GM18858 (cell line): ENCODE measurements at regions not wholly inside any gene's neighbourhood (a gene's known extent, or its start where the extent isn't known, plus 50 kb on each side); places are given as distances from the start of the nearest gene placed in this dataset.
"Not testable (repeated sequence)": the region's sequence is repeated elsewhere in the genome, so short reads cannot be mapped to it uniquely, and the experiment has no call there.

Experiments used
- ATAC-seq: cut with Tn5 transposase; IDR thresholded peaks from one replicate; pipeline ENCODE4 v1.9.1; 2021; ENCODE audit not compliant: unreplicated experiment

DNA sequence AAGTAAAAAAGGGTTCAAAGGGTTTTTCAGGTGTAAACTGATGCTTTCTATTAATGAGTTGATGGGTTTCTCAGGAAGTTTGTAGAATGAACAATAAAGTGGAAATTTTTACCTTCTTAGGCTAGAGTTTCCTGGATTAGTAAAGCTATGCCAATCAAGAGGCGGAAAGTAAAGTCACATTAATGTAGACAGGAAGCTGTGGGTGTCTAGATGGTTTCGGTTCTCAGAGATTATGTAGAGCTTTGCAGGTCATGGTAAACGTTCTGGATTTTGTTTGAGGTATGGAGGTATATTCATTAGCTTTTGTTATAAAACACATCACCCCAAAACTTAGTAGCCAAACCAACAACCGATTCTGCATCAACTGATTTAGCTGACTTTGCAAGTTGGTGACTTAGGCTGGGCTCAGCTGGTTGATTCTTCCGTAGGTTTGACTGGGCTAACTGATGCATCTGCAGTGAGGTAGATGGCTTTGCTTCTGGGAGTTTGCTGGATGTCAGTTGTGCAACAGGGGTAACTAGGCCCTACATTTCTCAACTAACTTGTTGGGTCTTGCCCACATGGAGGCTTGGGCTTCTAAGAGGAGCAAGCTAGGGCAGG, 273.8 kb downstream of the MSX2 start:
- ATAC-seq = no peak

DNA sequence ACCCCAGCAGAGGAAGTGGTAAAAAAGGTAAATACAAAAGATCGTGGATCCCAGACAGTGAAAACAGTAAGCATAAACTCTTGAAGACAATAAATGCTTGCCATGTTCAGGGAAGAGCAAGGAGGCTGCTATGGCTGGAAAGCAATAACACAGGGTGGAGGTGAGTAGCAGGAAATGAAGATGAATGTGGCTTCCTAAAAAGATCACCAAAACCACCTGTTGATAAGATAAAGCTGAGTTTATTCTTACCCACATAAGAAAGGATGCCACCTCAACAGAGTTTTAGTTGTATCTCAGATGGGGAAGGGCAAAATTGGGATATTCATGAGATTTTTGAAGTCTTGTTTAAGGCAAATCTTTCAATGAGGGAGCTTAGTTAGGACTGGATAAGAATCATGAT, 273.3 kb downstream of the MSX2 start:
- no peak for ATAC-seq

DNA sequence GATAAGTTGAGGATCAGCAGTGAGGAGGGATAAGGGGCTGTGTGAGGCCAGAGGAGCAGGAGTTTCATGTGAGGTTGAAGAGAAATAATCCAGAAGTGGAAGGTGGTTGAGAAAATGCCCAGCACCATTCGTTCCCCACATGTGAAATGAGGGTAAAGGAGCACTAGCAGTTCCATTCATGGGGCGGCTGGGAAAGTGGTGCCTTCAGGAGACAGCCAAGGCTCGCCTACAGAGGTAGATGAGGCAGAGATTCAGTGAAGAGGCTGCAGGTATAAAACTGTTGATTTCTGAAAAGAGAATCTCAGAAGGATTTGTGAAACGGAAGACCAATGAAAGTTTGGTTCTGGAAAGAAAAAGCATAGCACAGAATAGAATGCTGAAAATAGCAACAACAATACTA, 272.6 kb downstream of the MSX2 start:
- ATAC-seq = no peak

DNA sequence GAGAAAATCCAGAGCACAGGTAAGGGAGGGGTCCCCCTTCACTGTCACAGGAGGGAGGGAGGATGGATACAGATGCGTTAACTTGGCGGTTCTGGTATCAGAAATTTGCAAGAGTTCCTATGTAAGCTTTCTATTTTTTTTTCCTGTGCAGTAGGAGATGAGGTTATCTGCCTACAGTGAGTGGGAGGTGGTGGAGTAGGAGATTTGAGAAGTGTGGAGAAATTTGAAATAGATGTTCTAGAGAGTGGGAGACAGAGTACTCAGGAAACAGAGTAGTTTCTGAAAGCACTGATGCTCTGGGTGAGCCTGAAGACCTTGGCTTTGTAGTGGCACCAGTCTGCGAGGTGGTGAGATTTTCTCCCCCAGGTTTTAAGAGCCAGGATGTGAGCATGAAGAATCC, 271.4 kb downstream of the MSX2 start:
- no peak for ATAC-seq

DNA sequence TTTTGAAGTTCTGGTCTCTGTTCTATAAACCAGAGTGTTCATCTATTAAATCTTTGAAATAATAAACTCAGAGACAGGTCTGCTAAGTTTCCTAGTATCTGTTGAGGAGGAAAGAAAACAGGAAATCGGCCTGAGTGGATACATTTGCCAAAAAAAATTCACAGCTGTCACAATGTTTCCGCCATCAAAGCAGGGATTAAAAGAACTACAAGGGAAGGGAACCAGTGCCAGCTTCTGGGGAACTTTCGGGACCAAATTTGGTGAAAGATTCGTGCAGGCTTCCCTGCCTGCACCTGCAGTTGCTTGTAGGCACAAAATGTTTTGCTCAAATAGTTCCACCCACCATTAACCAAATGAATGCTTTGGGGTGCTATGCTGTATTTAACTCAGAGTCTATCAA, 267.5 kb downstream of the MSX2 start:
- ATAC-seq = no peak

DNA sequence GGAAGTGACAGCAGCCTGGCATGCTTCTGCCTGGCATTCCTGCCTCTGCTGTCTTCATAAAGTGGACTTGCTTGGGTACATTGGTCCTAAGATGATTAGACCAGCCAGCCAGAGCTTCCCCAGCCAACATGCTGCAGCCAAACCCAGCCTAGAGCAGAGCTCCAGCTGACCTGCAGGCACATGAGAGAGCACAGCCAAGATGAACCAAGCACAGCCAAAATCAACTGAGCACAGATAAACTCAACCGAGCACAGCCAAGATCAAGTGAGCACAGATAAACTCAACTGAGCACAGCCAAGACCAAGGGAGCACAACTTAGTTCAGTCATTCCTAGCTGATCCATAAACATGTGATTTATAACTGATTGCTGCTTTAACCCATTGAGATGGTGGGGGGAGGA, 266.5 kb downstream of the MSX2 start:
- no peak for ATAC-seq

DNA sequence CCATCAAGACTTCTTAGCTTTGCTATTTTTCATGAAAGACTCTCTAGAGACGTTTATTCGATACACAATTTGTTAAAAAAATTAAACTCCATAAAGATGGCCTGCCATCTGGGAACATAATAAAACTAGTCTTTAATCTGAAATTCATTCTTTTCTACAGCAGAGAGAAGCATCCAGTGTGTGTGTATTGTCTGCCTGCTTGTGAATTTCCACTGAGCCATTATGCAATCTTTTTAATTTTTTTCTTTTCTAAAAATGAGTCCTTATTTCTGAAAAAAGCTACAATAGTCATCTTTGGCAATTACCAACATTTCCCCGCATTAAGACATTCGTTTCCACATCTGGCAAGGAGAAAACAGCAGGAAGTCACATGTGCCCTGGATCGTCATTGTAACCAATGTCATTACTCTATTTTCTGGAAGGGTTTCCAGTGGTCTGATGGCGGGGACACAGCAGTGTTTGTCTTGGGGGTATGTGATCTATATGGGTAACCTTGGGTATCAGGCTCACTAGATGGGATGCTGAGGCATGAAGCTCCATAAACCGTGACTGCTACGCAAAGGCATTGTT, 263.1 kb downstream of the MSX2 start:
- ATAC-seq = no peak

DNA sequence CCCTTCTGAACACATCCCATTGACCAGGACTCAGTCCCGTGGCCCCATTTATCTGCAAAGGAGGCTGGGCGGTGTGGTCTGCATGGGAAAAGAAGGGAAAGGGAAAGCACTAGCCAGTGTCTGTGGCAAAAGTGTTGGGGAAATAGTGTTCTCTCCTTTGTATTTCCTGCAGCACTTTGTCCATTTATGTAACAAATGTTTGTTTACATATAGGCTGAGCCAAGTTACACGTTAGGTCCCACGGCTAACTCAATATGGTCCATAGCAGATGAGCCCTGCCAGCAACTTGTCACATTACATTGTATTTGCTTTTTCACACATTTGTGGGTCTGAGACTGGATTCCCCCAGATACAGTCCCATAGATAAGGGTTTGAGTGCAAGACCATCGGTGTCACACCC, 260.5 kb downstream of the MSX2 start:
- ATAC-seq = no peak

DNA sequence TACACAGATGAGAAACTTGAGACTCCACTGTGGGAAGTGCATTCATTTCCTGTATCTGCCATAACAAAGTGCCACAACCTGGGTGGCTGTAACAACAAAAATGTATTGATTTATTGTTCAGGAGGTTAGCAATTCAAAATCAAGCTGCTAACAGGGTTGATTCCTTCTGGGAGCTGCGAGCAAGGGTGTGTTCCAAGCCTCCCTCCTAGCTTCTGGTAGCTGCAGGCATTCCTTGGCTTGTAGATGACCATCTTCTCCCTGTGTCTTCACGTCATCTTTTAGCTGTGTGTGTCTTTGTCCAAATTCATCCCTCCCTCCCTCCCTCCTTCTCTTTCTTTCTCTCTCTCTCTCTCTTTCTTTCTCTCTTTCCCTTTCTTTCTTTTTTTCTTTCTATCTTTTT, 258.1 kb downstream of the MSX2 start:
- no peak for ATAC-seq

DNA sequence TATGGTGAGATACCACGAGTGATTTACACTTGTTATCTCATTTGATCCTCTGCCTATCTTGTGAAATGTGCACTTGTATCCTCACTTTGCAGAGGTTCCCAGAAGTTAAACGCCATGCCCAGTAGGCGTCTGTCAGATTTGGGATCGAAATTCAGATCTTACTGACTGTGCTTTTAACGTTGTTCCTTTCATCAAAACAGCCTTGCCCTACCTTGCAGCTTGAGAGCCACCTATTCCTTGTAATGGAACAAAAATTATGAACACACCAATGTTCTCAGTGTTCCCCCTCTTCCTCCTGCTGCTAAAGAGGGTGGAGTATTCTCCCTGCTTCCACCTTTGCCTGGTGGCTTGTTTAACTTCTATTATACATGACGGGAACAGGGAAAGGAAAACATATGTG, 257.0 kb downstream of the MSX2 start:
- no peak for ATAC-seq

DNA sequence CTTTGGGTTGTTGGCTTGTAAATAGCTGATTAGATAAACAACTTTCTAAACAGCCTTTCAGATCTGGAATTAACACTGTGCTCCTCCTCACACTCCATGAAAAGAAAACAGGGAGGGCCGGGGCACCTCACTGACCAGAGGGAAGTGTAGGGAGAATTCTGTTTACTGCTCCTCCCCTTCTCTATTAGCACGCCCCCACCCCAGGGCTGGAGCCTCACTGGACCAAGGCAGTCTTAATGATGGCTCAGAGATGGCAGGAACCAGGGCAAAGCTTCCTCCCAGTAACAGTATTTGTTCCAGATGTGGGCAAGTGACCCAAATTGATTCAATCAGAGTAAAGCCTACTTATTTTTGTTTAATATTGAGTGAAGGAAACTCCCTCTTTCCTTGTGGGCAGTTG, 256.6 kb downstream of the MSX2 start:
- no peak for ATAC-seq

DNA sequence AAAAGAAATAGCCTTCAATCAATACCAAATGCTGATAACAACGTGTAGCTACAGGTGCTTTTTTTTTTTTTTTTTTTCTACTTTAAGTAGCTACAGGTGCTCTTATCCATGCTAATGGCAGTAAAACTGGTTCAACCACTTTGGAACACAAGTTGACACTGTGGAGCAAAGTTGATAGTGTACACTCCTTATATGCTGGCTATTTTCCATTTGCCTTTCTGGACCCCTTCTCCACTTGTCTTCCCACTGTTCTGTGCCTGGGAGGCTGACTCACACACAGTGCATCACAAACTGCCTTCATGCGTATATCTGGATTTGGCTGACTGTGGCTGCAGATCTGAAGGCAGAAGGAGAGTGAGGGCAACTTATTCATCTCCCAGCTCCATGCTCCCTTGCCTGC, 247.9 kb downstream of the MSX2 start:
- no peak for ATAC-seq

DNA sequence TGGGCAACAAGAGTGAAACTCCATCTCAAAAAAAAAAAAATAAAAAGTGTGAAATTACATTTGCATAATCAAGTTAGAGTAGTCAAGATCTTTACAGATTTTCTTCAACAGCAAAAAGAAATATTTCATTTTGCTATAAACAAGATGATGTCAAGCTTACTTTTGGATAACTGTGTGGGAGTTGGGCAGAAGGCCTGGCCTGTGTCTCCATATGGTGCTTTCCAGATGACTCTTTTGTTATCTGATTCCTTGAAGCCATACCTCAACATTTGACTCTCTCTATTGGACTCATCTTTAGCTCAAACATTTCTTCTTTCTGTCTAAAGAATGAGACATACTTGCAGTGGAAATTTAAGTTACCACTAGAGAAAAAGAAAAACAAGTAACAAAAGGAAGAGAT, 246.8 kb downstream of the MSX2 start:
- ATAC-seq = no peak

DNA sequence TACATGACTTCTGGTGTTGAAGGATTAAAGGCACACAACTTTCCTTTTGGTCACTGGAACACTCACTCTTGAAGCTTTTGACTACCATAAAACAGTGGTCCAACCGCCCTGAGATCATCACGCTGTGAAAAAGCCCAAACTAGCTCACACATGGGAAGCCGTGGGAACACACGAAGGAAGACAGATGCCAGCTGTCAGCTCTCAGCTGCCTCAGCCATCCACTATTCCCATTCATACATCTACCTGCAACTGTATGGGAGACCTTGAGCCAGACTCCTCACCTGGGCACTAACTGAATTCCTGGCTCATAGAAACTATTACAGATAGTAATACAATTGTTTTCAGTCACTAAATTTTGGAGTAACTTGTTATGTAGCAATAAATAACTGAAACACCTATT, 246.1 kb downstream of the MSX2 start:
- no peak for ATAC-seq

DNA sequence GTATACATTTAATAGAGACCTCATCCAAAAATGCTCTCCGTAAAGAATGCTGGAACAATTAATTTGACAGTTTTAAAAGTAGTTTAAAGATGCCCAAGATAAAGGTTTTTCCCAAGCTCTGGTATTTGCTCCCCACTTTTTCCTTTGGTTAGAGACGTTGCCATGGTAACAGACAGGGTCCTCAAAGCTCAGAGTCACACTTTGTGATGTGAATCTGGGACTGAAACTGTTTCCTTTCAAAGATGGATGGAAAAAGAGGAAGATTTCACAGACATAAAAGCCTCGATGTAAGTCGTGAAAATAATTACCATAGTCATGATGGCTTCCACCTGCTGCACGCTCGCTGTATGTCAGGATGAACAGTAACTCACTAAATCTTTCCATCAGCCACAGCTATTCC, 229.5 kb downstream of the MSX2 start:
- no peak for ATAC-seq

DNA sequence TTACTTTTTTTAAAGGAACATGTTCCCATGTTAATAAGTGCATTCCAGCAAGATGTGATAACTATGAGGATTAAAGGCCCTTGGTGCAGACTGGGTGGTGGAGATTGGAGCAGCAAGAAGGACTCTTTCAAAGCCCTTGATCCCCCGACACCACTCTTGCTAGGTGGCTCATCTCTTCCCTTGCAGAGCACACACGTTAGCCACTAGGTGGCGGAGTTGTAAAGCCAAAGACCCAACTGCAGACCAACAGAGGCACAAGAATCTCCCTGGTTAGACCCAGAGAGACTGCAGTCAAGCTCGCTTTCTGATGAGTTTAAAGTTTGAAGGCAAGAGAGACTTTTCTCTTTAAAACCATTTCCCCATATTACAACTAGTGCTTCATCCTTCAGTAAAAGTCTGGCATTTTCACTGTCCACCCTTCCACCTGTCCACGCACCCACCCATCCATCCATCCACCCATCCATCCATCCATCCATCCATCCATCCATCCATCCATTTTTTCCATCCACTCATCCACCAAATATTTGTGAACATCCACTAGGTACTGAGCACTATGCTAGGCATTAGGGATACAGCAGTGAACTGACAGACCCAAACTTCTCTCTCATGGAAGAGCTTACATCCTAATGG, 226.9 kb downstream of the MSX2 start:
- ATAC-seq = peak; percentile 58

DNA sequence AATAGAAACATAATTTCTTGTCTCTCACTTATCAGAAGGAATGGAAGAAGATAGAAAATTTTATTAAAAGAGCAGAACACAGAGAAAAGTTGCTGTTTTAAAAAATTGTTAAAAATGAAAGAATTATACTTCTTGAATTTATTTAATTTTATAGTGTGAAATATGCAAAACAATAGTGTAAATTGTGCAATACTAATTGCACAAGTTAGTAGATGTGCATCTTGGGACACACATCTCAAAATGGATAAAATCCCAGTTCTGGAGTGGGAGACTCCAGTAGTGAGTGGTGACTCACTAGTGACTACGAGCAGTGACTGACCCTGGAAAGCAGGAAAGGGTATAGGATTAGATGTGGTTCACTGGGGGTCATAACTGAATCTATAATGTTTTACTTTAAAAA, 223.2 kb downstream of the MSX2 start:
- ATAC-seq = no peak

DNA sequence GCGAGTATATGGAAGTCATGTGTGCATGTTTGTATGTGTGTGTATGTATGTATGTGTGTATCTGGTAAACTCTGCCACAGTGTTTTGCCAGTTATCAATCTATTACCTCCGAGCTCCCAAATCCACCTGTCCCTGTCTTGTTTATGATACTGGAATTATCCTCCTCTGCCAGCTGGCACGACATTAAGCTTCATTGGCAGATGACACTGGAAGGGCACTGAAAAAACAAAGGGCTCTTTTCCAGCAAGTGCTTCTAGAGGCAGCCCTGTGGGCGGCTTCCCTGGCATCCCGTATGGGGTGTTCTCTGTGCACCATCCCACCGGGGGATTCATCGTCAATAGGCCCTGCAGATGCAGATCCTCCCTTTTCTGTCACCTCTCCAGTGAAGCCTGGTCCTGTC, 221.5 kb downstream of the MSX2 start:
- no peak for ATAC-seq

DNA sequence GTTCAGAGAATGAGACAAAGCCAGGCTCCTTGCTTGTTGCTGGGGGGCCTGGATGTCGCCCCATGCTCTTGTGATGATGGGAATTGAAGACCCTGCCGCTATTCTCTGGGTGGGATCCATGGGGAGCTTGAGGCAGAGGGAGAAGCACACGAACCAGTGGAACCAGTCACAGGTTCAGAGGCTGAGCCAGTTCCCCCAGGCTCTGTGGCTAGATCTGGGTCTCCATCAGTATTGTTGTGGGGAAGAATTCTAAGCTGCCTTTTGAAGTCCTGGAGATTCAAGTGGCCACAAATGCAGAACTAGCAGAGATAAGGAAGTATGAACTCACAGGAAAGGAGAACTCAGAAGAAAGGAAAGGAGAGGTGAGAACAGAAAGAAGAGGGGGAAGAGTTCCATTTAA, 219.4 kb downstream of the MSX2 start:
- no peak for ATAC-seq

DNA sequence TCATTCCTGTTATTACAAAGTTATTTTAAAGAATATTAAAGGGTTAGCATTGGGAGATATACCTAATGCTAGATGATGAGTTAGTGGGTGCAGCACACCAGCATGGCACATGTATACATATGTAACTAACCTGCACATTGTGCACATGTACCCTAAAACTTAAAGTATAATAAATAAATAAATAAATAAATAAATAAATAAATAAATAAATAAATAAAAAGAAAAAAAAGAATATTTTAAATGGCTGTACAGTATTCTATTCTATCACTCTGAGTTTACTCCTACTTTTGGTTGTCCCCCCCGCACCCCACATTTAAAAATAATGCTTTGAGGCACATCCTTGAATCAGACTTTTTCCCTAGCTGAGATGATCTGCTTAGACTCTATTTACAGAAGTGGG, 218.6 kb downstream of the MSX2 start:
- not testable (repeated sequence) for ATAC-seq

DNA sequence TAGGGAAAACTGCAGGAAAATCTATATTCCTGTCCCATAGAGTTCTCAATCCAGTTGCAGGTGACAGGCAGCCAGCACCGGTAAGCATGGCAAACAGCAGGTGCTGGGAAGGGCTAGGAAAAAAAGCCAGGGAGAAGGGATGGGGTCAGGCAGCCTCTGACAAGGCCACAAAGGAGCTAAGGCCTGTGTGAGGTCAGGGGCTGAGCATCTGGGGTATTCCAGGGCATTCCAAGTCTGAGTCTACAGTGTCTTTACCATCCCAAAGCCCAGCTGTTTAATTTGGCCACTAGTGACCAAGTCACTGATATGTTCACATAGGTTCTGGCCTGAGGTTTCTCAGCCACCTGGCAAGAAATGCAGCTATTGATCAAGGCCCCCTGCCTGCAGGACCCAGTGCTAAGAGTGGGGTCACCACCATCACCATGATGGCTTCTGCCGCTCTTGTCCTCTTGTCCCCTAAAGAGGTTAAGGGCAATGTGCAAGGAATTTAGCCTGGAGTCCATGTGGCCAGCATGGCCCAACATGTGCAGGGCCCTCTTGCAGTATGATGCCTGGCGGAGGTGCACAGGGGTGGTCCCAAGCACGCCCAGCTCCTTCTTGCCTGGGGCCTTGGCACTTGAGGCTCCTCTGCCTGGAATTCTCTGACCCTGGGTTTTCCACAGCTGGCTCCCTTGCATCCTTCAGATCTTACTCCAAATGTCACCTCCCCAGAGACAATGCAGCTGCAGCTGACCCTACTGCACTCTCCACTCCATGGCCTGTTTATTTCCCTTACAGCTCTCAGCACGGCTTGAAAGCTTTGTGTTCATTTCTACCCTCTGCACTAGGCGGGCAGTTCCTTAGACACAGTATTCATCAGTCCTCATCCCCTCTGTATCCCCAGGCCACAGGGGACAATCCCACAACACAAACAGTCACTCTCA, 213.1 kb downstream of the MSX2 start:
- no peak for ATAC-seq
